Lower leg skin (tissue), 4 donors: ENCODE measurements at regions not wholly inside any gene's neighbourhood (a gene's known extent, or its start where the extent isn't known, plus 50 kb on each side); places are given as distances from the start of the nearest gene placed in this dataset.
"Not testable (repeated sequence)": the region's sequence is repeated elsewhere in the genome, so short reads cannot be mapped to it uniquely, and the experiment has no call there.

ENCODE experiments used
- DNase-seq, 2 donors: peaks; one replicate each; pipeline ENCODE4 v3.0.0-alpha.2; 2019; ENCODE audit warnings: low spot score in 2 of 2
- H3K4me3 ChIP-seq: fragments of 200-600 bp; sonication (generic); 2 replicates; pipeline ENCODE4 v1.5.1; 2017; ENCODE audit warnings: mild to moderate bottlenecking, low read depth; ENCODE audit not compliant: poor library complexity, severe bottlenecking
- POLR2A ChIP-seq, 2 donors: fragments of 450-650 bp; IDR thresholded peaks; one replicate each; pipeline ENCODE4 v1.6.1; 2016 to 2017; ENCODE audit warnings: antibody characterized with exemption in 2 of 2, mild to moderate bottlenecking in 1 of 2, moderate library complexity in 1 of 2
- WGBS, 2 donors: methylation state at CpG; one replicate each; pipeline ENCODE4 v1.1.5; 2018; 5-methylcytosine and 5-hydroxymethylcytosine counted together
- intact Hi-C: fragments of 100-400 bp; cut with DNase I; formaldehyde crosslinking; loops from one replicate; pipeline ENCODE4 v1.15.0; 2023; ENCODE audit warnings: low total_unique reads
- TF ChIP-seq, protein P1 (sequence below), 3 donors: fragments of 450-650 bp; IDR thresholded peaks; one replicate each; pipeline ENCODE4 v1.5.1; 2016; ENCODE audit warnings: antibody characterized with exemption in 3 of 3, mild to moderate bottlenecking in 3 of 3, moderate library complexity in 2 of 3

- TF ChIP-seq, protein P1, sequence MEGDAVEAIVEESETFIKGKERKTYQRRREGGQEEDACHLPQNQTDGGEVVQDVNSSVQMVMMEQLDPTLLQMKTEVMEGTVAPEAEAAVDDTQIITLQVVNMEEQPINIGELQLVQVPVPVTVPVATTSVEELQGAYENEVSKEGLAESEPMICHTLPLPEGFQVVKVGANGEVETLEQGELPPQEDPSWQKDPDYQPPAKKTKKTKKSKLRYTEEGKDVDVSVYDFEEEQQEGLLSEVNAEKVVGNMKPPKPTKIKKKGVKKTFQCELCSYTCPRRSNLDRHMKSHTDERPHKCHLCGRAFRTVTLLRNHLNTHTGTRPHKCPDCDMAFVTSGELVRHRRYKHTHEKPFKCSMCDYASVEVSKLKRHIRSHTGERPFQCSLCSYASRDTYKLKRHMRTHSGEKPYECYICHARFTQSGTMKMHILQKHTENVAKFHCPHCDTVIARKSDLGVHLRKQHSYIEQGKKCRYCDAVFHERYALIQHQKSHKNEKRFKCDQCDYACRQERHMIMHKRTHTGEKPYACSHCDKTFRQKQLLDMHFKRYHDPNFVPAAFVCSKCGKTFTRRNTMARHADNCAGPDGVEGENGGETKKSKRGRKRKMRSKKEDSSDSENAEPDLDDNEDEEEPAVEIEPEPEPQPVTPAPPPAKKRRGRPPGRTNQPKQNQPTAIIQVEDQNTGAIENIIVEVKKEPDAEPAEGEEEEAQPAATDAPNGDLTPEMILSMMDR (IDR thresholded peaks at IDR 0.05): no peak
- TF ChIP-seq POLR2A (IDR thresholded peaks at IDR 0.05): no peak
- no peak overlapping the region for H3K4me3 ChIP-seq
- WGBS, 2 donors: 50 to 54% methylated on average over 9 of the region's 9 CpGs
- intact Hi-C loops: no loop called here
- no peak for DNase-seq
These were observed 147.8 kb upstream of the KRR1 start for GRCh38 chr12:75658901-75659823.

GRCh38 chr12:75658286-75658685 lies 146.9 kb upstream of the KRR1 start:
- DNase-seq: no peak
- H3K4me3 ChIP-seq: no peak overlapping the region
- intact Hi-C loops: no loop called here
- TF ChIP-seq, protein P1 (IDR thresholded peaks at IDR 0.05): no peak
- no peak for TF ChIP-seq POLR2A (IDR thresholded peaks at IDR 0.05)

- intact Hi-C loops: no loop called here
- 91 to 92% methylated on average over 2 of the region's 2 CpGs for WGBS, 2 donors
- TF ChIP-seq, protein P1 (IDR thresholded peaks at IDR 0.05): no peak
- TF ChIP-seq POLR2A (IDR thresholded peaks at IDR 0.05): no peak
- DNase-seq: no peak
- H3K4me3 ChIP-seq: no peak overlapping the region
These were observed 146.4 kb upstream of the KRR1 start for GRCh38 chr12:75657831-75658230.

DNA sequence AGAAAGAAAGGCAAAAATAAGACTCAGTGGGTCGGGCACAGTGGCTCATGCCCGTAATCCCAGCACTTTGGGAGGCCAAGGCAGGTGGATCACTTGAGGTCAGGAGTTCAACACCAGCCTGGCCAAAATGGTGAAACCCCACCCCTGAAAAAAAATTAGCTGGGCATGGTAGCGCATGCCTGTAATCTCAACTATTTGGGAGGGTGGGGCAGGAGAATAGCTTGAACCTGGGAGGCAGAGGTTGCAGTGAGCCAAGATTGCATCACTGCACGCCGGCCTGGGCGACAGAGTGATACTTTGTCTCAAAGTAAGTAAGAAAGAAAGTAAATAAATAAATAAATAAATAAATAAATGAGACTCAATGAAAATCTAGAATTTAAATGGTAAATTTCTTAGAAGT lies 145.9 kb upstream of the KRR1 start:
- 52 to 71% methylated on average over 6 of the region's 6 CpGs for WGBS, 2 donors
- DNase-seq, intact Hi-C loops, H3K4me3 ChIP-seq: not testable (repeated sequence)

- 58 to 67% methylated on average over 1 of the region's 1 CpG for WGBS, 2 donors
- no peak for TF ChIP-seq POLR2A (IDR thresholded peaks at IDR 0.05)
- TF ChIP-seq, protein P1 (IDR thresholded peaks at IDR 0.05): no peak
- DNase-seq: no peak
- no peak overlapping the region for H3K4me3 ChIP-seq
- intact Hi-C loops: no loop called here
These were observed 145.2 kb upstream of the KRR1 start for GRCh38 chr12:75656648-75657047.

GRCh38 chr12:75656210-75656609 lies 144.8 kb upstream of the KRR1 start:
- no peak overlapping the region for H3K4me3 ChIP-seq
- intact Hi-C loops: no loop called here
- TF ChIP-seq POLR2A (IDR thresholded peaks at IDR 0.05): no peak
- TF ChIP-seq, protein P1 (IDR thresholded peaks at IDR 0.05): no peak
- no peak for DNase-seq
